Loucy (cell line): ENCODE measurements at regions not wholly inside any gene's neighbourhood (a gene's known extent, or its start where the extent isn't known, plus 50 kb on each side); places are given as distances from the start of the nearest gene placed in this dataset.

Experiments
- EZH2phosphoT487 ChIP-seq: fragments of 200-600 bp; IDR thresholded peaks from 2 replicates; pipeline ENCODE4 v1.6.1; 2018; ENCODE audit warnings: antibody characterized with exemption, mild to moderate bottlenecking, moderate library complexity, borderline replicate concordance
- TF ChIP-seq, protein P1 (sequence below): fragments of 200-600 bp; sonication (generic); conservative IDR thresholded peaks from 2 replicates; pipeline ENCODE4 v1.5.1; 2014; ENCODE audit warnings: mild to moderate bottlenecking, antibody characterized with exemption, low read length

GRCh38 chr2:164275659-164276058 is 345.6 kb downstream of the GRB14 start:
- TF ChIP-seq, protein P1, sequence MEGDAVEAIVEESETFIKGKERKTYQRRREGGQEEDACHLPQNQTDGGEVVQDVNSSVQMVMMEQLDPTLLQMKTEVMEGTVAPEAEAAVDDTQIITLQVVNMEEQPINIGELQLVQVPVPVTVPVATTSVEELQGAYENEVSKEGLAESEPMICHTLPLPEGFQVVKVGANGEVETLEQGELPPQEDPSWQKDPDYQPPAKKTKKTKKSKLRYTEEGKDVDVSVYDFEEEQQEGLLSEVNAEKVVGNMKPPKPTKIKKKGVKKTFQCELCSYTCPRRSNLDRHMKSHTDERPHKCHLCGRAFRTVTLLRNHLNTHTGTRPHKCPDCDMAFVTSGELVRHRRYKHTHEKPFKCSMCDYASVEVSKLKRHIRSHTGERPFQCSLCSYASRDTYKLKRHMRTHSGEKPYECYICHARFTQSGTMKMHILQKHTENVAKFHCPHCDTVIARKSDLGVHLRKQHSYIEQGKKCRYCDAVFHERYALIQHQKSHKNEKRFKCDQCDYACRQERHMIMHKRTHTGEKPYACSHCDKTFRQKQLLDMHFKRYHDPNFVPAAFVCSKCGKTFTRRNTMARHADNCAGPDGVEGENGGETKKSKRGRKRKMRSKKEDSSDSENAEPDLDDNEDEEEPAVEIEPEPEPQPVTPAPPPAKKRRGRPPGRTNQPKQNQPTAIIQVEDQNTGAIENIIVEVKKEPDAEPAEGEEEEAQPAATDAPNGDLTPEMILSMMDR = no peak
- TF ChIP-seq EZH2phosphoT487 = no peak
